Hepatocyte (in vitro differentiated cells): ENCODE measurements at regions not wholly inside any gene's neighbourhood (a gene's known extent, or its start where the extent isn't known, plus 50 kb on each side); places are given as distances from the start of the nearest gene placed in this dataset.
A peak's percentile ranks its signal among the peaks of the same experiment; 100 is the strongest.

Experiments
- DNase-seq: peaks from one replicate; pipeline ENCODE4 v3.0.0-alpha.2; 2016; ENCODE audit warnings: low spot score
- H2AFZ ChIP-seq: fragments of 200-600 bp; sonication (generic); 2 replicates; pipeline ENCODE4 v1.6.0; 2016; ENCODE audit warnings: antibody characterized with exemption, mild to moderate bottlenecking
- H3K27ac ChIP-seq: fragments of 200-600 bp; sonication (generic); 2 replicates; pipeline ENCODE4 v1.5.1; 2016; ENCODE audit warnings: mild to moderate bottlenecking
- H3K27me3 ChIP-seq: fragments of 200-600 bp; sonication (generic); 2 replicates; pipeline ENCODE4 v1.6.1; 2016
- H3K36me3 ChIP-seq: fragments of 200-600 bp; sonication (generic); replicated peaks from 2 replicates; pipeline ENCODE4 v1.5.1; 2016; ENCODE audit warnings: low read depth; ENCODE audit not compliant: insufficient read depth
- H3K4me1 ChIP-seq: fragments of 200-600 bp; sonication (generic); 2 replicates; pipeline ENCODE4 v1.5.1; 2016; ENCODE audit warnings: mild to moderate bottlenecking, moderate library complexity; ENCODE audit not compliant: insufficient read depth
- H3K4me2 ChIP-seq: fragments of 200-600 bp; sonication (generic); 2 replicates; pipeline ENCODE4 v1.6.0; 2016
- H3K4me3 ChIP-seq: fragments of 200-600 bp; sonication (generic); 2 replicates; pipeline ENCODE4 v1.5.1; 2016; ENCODE audit warnings: mild to moderate bottlenecking
- H3K79me2 ChIP-seq: fragments of 200-600 bp; sonication (generic); 2 replicates; pipeline ENCODE4 v1.6.0; 2017; ENCODE audit warnings: mild to moderate bottlenecking
- H3K9me2 ChIP-seq: fragments of 200-600 bp; sonication (generic); replicated peaks from 2 replicates; pipeline ENCODE4 v1.6.0; 2017; ENCODE audit warnings: mild to moderate bottlenecking; ENCODE audit not compliant: insufficient read depth
- H3K9me3 ChIP-seq: fragments of 200-600 bp; sonication (generic); 2 replicates; pipeline ENCODE4 v1.5.1; 2016; ENCODE audit warnings: low read depth, mild to moderate bottlenecking
- H4K20me1 ChIP-seq: fragments of 200-600 bp; sonication (generic); 2 replicates; pipeline ENCODE4 v1.6.0; 2016; ENCODE audit warnings: mild to moderate bottlenecking; ENCODE audit not compliant: insufficient read depth, poor library complexity, severe bottlenecking
- CTCF ChIP-seq: fragments of 200-600 bp; sonication (generic); IDR thresholded peaks from 2 replicates; pipeline ENCODE4 v1.5.1; 2016; ENCODE audit warnings: antibody characterized with exemption, mild to moderate bottlenecking; ENCODE audit not compliant: poor library complexity
- EZH2 ChIP-seq: fragments of 200-600 bp; sonication (generic); IDR thresholded peaks from 2 replicates; pipeline ENCODE4 v1.6.1; 2016; ENCODE audit warnings: antibody characterized with exemption, mild to moderate bottlenecking, borderline replicate concordance
- EZH2phosphoT487 ChIP-seq: fragments of 200-600 bp; sonication (generic); IDR thresholded peaks from one replicate; pipeline ENCODE4 v1.6.1; 2018; ENCODE audit warnings: antibody characterized with exemption, mild to moderate bottlenecking, low read depth, moderate library complexity; ENCODE audit not compliant: unreplicated experiment, severe bottlenecking
- WGBS: methylation state at CpG from one replicate; pipeline ENCODE4 v1.1.6; 2016; ENCODE audit warnings: low lambda C conversion rate; ENCODE audit errors: missing lambda C conversion rate; 5-methylcytosine and 5-hydroxymethylcytosine counted together

- Histone ChIP-seq H3K27ac (no peak overlapping the region), H3K4me2 (no peak overlapping the region), H3K79me2 (no peaks in the 10 kb centered on the region), H3K9me2 (no peaks in the 10 kb centered on the region), H3K36me3 (no peaks in the 10 kb centered on the region), H3K4me1 (peaks cover 17% of the 10 kb centered on the region), H4K20me1 (no peaks in the 10 kb centered on the region), H3K27me3 (no peaks in the 10 kb centered on the region), H3K9me3 (no peaks in the 10 kb centered on the region), H3K4me3 (no peak overlapping the region), H2AFZ (no peak overlapping the region)
- TF ChIP-seq EZH2: no peak
- no peak for TF ChIP-seq EZH2phosphoT487
- TF ChIP-seq CTCF: no peak
- 73% methylated on average over 4 of the region's 4 CpGs for WGBS
- no peak for DNase-seq
These were observed 228.2 kb downstream of the PTEN start for GRCh38 chr10:88091490-88092061.

DNA sequence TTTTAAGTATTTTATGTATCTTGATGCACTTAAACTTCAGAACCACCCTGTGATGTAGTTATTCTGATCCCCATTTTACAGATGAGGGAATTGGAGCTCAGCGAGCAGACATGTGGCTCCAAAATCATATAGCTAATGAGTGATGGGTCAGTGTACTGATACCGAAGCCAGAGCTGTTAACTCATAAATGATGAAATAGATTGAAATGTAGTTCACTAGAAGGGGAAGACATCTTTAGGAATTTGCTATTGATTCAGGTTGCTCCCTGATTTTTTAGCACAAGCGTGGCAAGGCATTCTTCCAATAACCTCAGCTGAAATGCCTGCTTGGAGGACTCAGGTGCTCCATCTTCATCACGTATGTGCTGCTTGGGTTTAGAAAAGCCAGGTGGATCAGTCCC lies 228.8 kb downstream of the PTEN start:
- Histone ChIP-seq H3K36me3 (no peaks in the 10 kb centered on the region), H3K27ac (no peak overlapping the region)
- 89% methylated on average over 4 of the region's 4 CpGs for WGBS

GRCh38 chr10:88092973-88093372 lies 229.5 kb downstream of the PTEN start:
- Histone ChIP-seq H3K27me3 (no peaks in the 10 kb centered on the region), H3K4me2 (no peak overlapping the region), H3K4me1 (peaks cover 19% of the 10 kb centered on the region), H3K9me3 (no peaks in the 10 kb centered on the region), H3K9me2 (no peaks in the 10 kb centered on the region), H2AFZ (no peak overlapping the region), H4K20me1 (no peaks in the 10 kb centered on the region), H3K79me2 (no peaks in the 10 kb centered on the region), H3K36me3 (no peaks in the 10 kb centered on the region), H3K4me3 (no peak overlapping the region), H3K27ac (no peak overlapping the region)
- WGBS: 68% methylated on average over 5 of the region's 5 CpGs
- peak; percentile 54 for DNase-seq
- TF ChIP-seq CTCF (no peak), EZH2phosphoT487 (no peak), EZH2 (no peak)

More for the DNA sequence above, 228.8 kb downstream of the PTEN start:
- no peak for TF ChIP-seq EZH2phosphoT487
- no peaks in the 10 kb centered on the region for H3K27me3 ChIP-seq
- H3K4me3 ChIP-seq: no peak overlapping the region
- DNase-seq: no peak
- H3K4me2 ChIP-seq: no peak overlapping the region
- H3K4me1 ChIP-seq: peaks cover 19% of the 10 kb centered on the region
- H3K9me3 ChIP-seq: no peaks in the 10 kb centered on the region
- H4K20me1 ChIP-seq: no peaks in the 10 kb centered on the region
- no peaks in the 10 kb centered on the region for H3K79me2 ChIP-seq
- no peaks in the 10 kb centered on the region for H3K9me2 ChIP-seq
- H2AFZ ChIP-seq: no peak overlapping the region

DNA sequence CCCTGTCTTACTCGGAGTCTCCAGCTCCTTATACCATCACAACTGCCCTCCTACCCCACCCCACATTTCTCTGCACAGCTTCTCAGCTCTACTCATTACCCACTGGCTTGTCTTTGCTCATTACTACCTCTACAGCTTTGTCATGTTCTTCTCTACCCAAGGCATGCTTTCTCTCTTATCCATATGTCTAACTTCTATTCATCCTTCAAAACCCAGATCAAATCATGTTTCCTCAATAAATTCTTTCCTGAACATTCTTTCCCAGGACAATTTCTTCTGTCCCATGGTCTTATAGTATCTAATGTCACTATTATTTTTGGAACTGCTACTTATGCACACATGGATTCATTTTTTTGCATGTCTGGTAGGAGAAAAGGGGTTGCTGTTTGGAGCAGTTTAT lies 231.4 kb downstream of the PTEN start:
- no peaks in the 10 kb centered on the region for H4K20me1 ChIP-seq

More for the DNA sequence above, 231.4 kb downstream of the PTEN start:
- Histone ChIP-seq H3K9me2 (no peaks in the 10 kb centered on the region), H3K27ac (no peak overlapping the region), H3K27me3 (no peaks in the 10 kb centered on the region), H3K36me3 (no peaks in the 10 kb centered on the region), H3K4me2 (no peak overlapping the region), H3K9me3 (no peaks in the 10 kb centered on the region), H3K4me3 (no peak overlapping the region), H2AFZ (no peak overlapping the region), H3K79me2 (no peaks in the 10 kb centered on the region), H3K4me1 (peaks cover 19% of the 10 kb centered on the region)
- WGBS: 100% methylated on average over 1 of the region's 1 CpG
- DNase-seq: no peak
- TF ChIP-seq EZH2 (no peak), EZH2phosphoT487 (no peak), CTCF (no peak)
